T-cell (primary cell): ENCODE measurements at regions not wholly inside any gene's neighbourhood (a gene's known extent, or its start where the extent isn't known, plus 50 kb on each side); places are given as distances from the start of the nearest gene placed in this dataset.

Experiments
- ATAC-seq, 4 experiments: fragments of 200-7000 bp in 3 of 4; fragments of 150-1000 bp in 1 of 4; cut with Tn5 transposase; replicated peaks in 1 of 4; 1 replicate in 3 of 4; 2 replicates in 1 of 4; pipeline ENCODE4 v1.10.0; 2021; ENCODE audit warnings: moderate library complexity in 3 of 4, mild to moderate bottlenecking in 2 of 4, moderate number of reproducible peaks in 1 of 4
- CTCF ChIA-PET, 2 donors: fragments of 300-600 bp; sonication (Branson Sonifier 250); formaldehyde crosslinking; loops; one replicate each; lab custom pipeline; 2022; ENCODE audit warnings: antibody characterized with exemption in 2 of 2; lab: Charles Lee
- POLR2A ChIA-PET, 2 donors: fragments of 300-600 bp; sonication (Branson Sonifier 250); formaldehyde crosslinking; loops; one replicate each; lab custom pipeline; 2022; ENCODE audit warnings: antibody characterized with exemption in 2 of 2; lab: Charles Lee
- DNase-seq, 35 experiments: peaks; one replicate each; pipeline versions ENCODE4 v3.0.0 to v3.0.0-alpha.2; 2013 to 2023
- H3K27ac ChIP-seq: one replicate; pipeline ENCODE4 v1.5.1; 2013; ENCODE audit warnings: low read length
- H3K27me3 ChIP-seq, 2 experiments: replicated peaks in 1 of 2; 1 replicate in 1 of 2; 2 replicates in 1 of 2; pipeline versions ENCODE4 v1.6.1 to v1.7.0; 2013; ENCODE audit warnings: low read length in 1 of 2, mixed read lengths in 1 of 2; ENCODE audit not compliant: control insufficient read depth in 2 of 2, insufficient read depth in 2 of 2; ENCODE audit errors: extremely low read depth in 1 of 2
- H3K36me3 ChIP-seq, 2 donors: 1 replicate in 1 of 2; 2 replicates in 1 of 2; pipeline versions ENCODE4 v1.6.1 to v1.7.0; 2013; ENCODE audit warnings: low read length in 1 of 2; ENCODE audit not compliant: control insufficient read depth in 2 of 2, insufficient read depth in 1 of 2; ENCODE audit errors: extremely low read depth in 1 of 2
- H3K4me1 ChIP-seq, 2 experiments: 1 replicate in 1 of 2; 2 replicates in 1 of 2; pipeline versions ENCODE4 v1.6.1 to v1.7.0; 2013; ENCODE audit warnings: low read length in 2 of 2, mixed read lengths in 1 of 2; ENCODE audit not compliant: insufficient read depth in 2 of 2, control insufficient read depth in 1 of 2; ENCODE audit errors: extremely low read depth in 1 of 2
- H3K4me3 ChIP-seq, 2 donors: 1 replicate in 1 of 2; 2 replicates in 1 of 2; pipeline versions ENCODE4 v1.5.1 to v1.7.0; 2013; ENCODE audit warnings: mild to moderate bottlenecking in 2 of 2, low read length in 1 of 2, moderate library complexity in 1 of 2; ENCODE audit not compliant: control insufficient read depth in 1 of 2; ENCODE audit errors: extremely low read depth in 1 of 2
- H3K9me3 ChIP-seq: 2 replicates; pipeline ENCODE4 v1.7.0; 2013
- H3K27ac Mint-ChIP-seq, 2 donors: one replicate each; pipeline ENCODE4 v1.8.0; 2020 to 2021; ENCODE audit warnings: mild to moderate bottlenecking in 2 of 2, mixed read lengths in 2 of 2
- H3K27me3 Mint-ChIP-seq, 2 donors: one replicate each; pipeline ENCODE4 v1.8.0; 2021 to 2022; ENCODE audit warnings: mixed read lengths in 2 of 2
- H3K36me3 Mint-ChIP-seq: one replicate; pipeline ENCODE4 v1.8.0; 2021; ENCODE audit warnings: mixed read lengths
- H3K4me1 Mint-ChIP-seq, 3 donors: one replicate each; pipeline ENCODE4 v1.8.0; 2020 to 2022; ENCODE audit warnings: mixed read lengths in 3 of 3, mild to moderate bottlenecking in 1 of 3
- H3K4me3 Mint-ChIP-seq, 3 donors: one replicate each; pipeline ENCODE4 v1.8.0; 2020 to 2022; ENCODE audit warnings: mild to moderate bottlenecking in 3 of 3, mixed read lengths in 3 of 3, moderate library complexity in 3 of 3
- H3K9me3 Mint-ChIP-seq, 3 donors: one replicate each; pipeline ENCODE4 v1.8.0; 2020 to 2022; ENCODE audit warnings: mixed read lengths in 3 of 3
- WGBS: methylation state at CpG from one replicate; pipeline ENCODE4 v1.1.5; 2013; ENCODE audit warnings: missing lambda C conversion rate; ENCODE audit not compliant: insufficient coverage; 5-methylcytosine and 5-hydroxymethylcytosine counted together

- no peak overlapping the region for H3K27ac ChIP-seq
- peaks cover 2 to 8% (median 5%) of the 10 kb centered on the region in 3 donors for H3K9me3 Mint-ChIP-seq
- ChIA-PET CTCF (no interaction called here), POLR2A (no interaction called here)
- no peaks in the 10 kb centered on the region for H3K36me3 ChIP-seq
- H3K9me3 ChIP-seq, result no peaks in the 10 kb centered on the region
- H3K27ac Mint-ChIP-seq, result no peak overlapping the region
- no peak for DNase-seq
- H3K36me3 Mint-ChIP-seq, result no peaks in the 10 kb centered on the region
- 40% methylated on average over 1 of the region's 1 CpG for WGBS
- H3K4me1 ChIP-seq, result no peaks in the 10 kb centered on the region
- no peaks in the 10 kb centered on the region for H3K27me3 ChIP-seq
- ATAC-seq, result no peak
- H3K4me1 Mint-ChIP-seq, result no peaks in the 10 kb centered on the region
- peaks cover 0 to 4% of the 10 kb centered on the region in 2 donors for H3K27me3 Mint-ChIP-seq
- no peak overlapping the region for H3K4me3 Mint-ChIP-seq
- no peak overlapping the region for H3K4me3 ChIP-seq
Observed at GRCh38 chr5:147145328-147145727, 89.5 kb upstream of the STK32A start.

GRCh38 chr5:147148715-147149114, 86.1 kb upstream of the STK32A start:
- Histone ChIP-seq H3K36me3 (no peaks in the 10 kb centered on the region), H3K4me1 (no peaks in the 10 kb centered on the region), H3K27me3 (no peaks in the 10 kb centered on the region), H3K4me3 (no peak overlapping the region), H3K27ac (no peak overlapping the region), H3K9me3 (no peaks in the 10 kb centered on the region)
- Mint-ChIP-seq H3K27ac (no peak overlapping the region), H3K4me1 (no peaks in the 10 kb centered on the region), H3K9me3 (no peaks in the 10 kb centered on the region), H3K27me3 (peaks cover 0 to 4% of the 10 kb centered on the region in 2 donors), H3K4me3 (no peak overlapping the region), H3K36me3 (no peaks in the 10 kb centered on the region)
- ChIA-PET POLR2A (no interaction called here), CTCF (no interaction called here)
- WGBS, result no CpG with 5 or more reads among the region's 1 CpG
- ATAC-seq (no peak), DNase-seq (no peak)

- no peaks in the 10 kb centered on the region for H3K4me1 Mint-ChIP-seq
- ATAC-seq (no peak), DNase-seq (no peak)
- Histone ChIP-seq H3K4me3 (no peak overlapping the region), H3K4me1 (no peaks in the 10 kb centered on the region), H3K36me3 (no peaks in the 10 kb centered on the region), H3K9me3 (no peaks in the 10 kb centered on the region), H3K27me3 (no peaks in the 10 kb centered on the region), H3K27ac (no peak overlapping the region)
- H3K4me3 Mint-ChIP-seq, result no peak overlapping the region
- ChIA-PET POLR2A (no interaction called here), CTCF (interaction anchor here in 1 of 2 donors (0.6 kb wide), 1 partner anchor 28 kb away, joined by 10 read pairs; no protein-coding TSS in a partner anchor)
- peaks cover 0 to 4% of the 10 kb centered on the region in 2 donors for H3K27me3 Mint-ChIP-seq
- H3K36me3 Mint-ChIP-seq, result no peaks in the 10 kb centered on the region
- no peak overlapping the region for H3K27ac Mint-ChIP-seq
- 86% methylated on average over 1 of the region's 1 CpG for WGBS
- no peaks in the 10 kb centered on the region for H3K9me3 Mint-ChIP-seq
Observed at GRCh38 chr5:147152086-147152485, 82.7 kb upstream of the STK32A start.

GRCh38 chr5:147154809-147155208, 80.0 kb upstream of the STK32A start:
- no CpG with 5 or more reads among the region's 3 CpGs for WGBS
- no peaks in the 10 kb centered on the region for H3K27me3 Mint-ChIP-seq

GRCh38 chr5:147156012-147156411, 78.8 kb upstream of the STK32A start:
- Histone ChIP-seq H3K4me1 (no peaks in the 10 kb centered on the region), H3K4me3 (no peak overlapping the region), H3K27me3 (no peaks in the 10 kb centered on the region), H3K27ac (no peak overlapping the region), H3K9me3 (no peaks in the 10 kb centered on the region), H3K36me3 (no peaks in the 10 kb centered on the region)
- ChIA-PET CTCF (interaction anchor here in 1 of 2 donors (0.6 kb wide), 1 partner anchor 623 kb away, joined by 5 read pairs; no protein-coding TSS in a partner anchor), POLR2A (no interaction called here)
- Mint-ChIP-seq H3K4me1 (no peaks in the 10 kb centered on the region), H3K27ac (no peak overlapping the region), H3K4me3 (no peak overlapping the region), H3K27me3 (no peaks in the 10 kb centered on the region), H3K9me3 (no peaks in the 10 kb centered on the region), H3K36me3 (no peaks in the 10 kb centered on the region)
- ATAC-seq, result no peak
- 67% methylated on average over 1 of the region's 5 CpGs for WGBS
- no peak for DNase-seq

More at GRCh38 chr5:147154809-147155208, 80.0 kb upstream of the STK32A start:
- Histone ChIP-seq H3K27me3 (no peaks in the 10 kb centered on the region), H3K36me3 (no peaks in the 10 kb centered on the region), H3K27ac (no peak overlapping the region), H3K9me3 (no peaks in the 10 kb centered on the region), H3K4me1 (no peaks in the 10 kb centered on the region), H3K4me3 (no peak overlapping the region)
- Mint-ChIP-seq H3K9me3 (no peaks in the 10 kb centered on the region), H3K36me3 (no peaks in the 10 kb centered on the region), H3K4me3 (no peak overlapping the region), H3K27ac (no peak overlapping the region), H3K4me1 (no peaks in the 10 kb centered on the region)
- POLR2A ChIA-PET, result no interaction called here
- CTCF ChIA-PET, result no interaction called here
- ATAC-seq, result no peak
- no peak for DNase-seq

GRCh38 chr5:147160902-147161700, 73.7 kb upstream of the STK32A start:
- CTCF ChIA-PET, result no interaction called here
- H3K9me3 ChIP-seq, result no peaks in the 10 kb centered on the region
- no peak overlapping the region for H3K4me3 ChIP-seq
- no peaks in the 10 kb centered on the region for H3K4me1 ChIP-seq
- H3K27ac ChIP-seq, result no peak overlapping the region
- Mint-ChIP-seq H3K9me3 (peaks cover 0 to 3% (median 2%) of the 10 kb centered on the region in 3 donors), H3K36me3 (no peaks in the 10 kb centered on the region), H3K4me1 (no peaks in the 10 kb centered on the region), H3K27ac (no peak overlapping the region), H3K4me3 (no peak overlapping the region), H3K27me3 (peaks cover 3 to 5% of the 10 kb centered on the region in 2 donors)
- no peaks in the 10 kb centered on the region for H3K27me3 ChIP-seq
- POLR2A ChIA-PET, result no interaction called here
- H3K36me3 ChIP-seq, result no peaks in the 10 kb centered on the region
- WGBS, result 70% methylated on average over 2 of the region's 3 CpGs
- no peak for ATAC-seq
- no peak for DNase-seq
